A673 (cell line): ENCODE measurements at regions not wholly inside any gene's neighbourhood (a gene's known extent, or its start where the extent isn't known, plus 50 kb on each side); places are given as distances from the start of the nearest gene placed in this dataset.

Experiments used
- BruUV-seq: library from RNA; stranded (reverse); fragments of 400-500 nt; replicated peaks from 2 replicates; lab custom pipeline; 2021; lab: Mats Ljungman, UMichigan
- CTCF ChIA-PET: fragments of 300-600 bp; sonication (Branson Sonifier 250); formaldehyde crosslinking; loops from one replicate; lab custom pipeline; 2022; ENCODE audit warnings: antibody characterized with exemption; lab: Charles Lee
- POLR2A ChIA-PET: fragments of 300-600 bp; sonication (Branson Sonifier 250); formaldehyde crosslinking; loops from one replicate; lab custom pipeline; 2022; ENCODE audit warnings: antibody characterized with exemption; ENCODE audit not compliant: low non-redundant PET; lab: Charles Lee
- DNase-seq: peaks from one replicate; pipeline ENCODE4 v3.0.0-alpha.2; 2015; ENCODE audit warnings: low spot score
- H3K27ac ChIP-seq: fragments of 200-600 bp; sonication (generic); 2 replicates; pipeline ENCODE4 v1.5.1; 2016; ENCODE audit warnings: mixed run types, low read depth, mild to moderate bottlenecking, mixed read lengths, antibody characterized with exemption, low read length; ENCODE audit not compliant: poor library complexity, severe bottlenecking
- H3K27me3 ChIP-seq: fragments of 200-600 bp; sonication (generic); replicated peaks from 2 replicates; pipeline ENCODE4 v1.6.1; 2017; ENCODE audit warnings: mixed run types, low read depth, mild to moderate bottlenecking, mixed read lengths, antibody characterized with exemption, low read length; ENCODE audit not compliant: insufficient read depth, poor library complexity
- H3K36me3 ChIP-seq: fragments of 200-600 bp; sonication (generic); 2 replicates; pipeline ENCODE4 v1.6.1; 2016; ENCODE audit warnings: mixed run types, mild to moderate bottlenecking, mixed read lengths, antibody characterized with exemption, low read length; ENCODE audit not compliant: insufficient read depth, poor library complexity, severe bottlenecking
- H3K4me1 ChIP-seq: fragments of 200-600 bp; sonication (generic); 2 replicates; pipeline ENCODE4 v1.6.1; 2017; ENCODE audit warnings: mixed run types, mild to moderate bottlenecking, mixed read lengths, antibody characterized with exemption, low read length; ENCODE audit not compliant: insufficient read depth, poor library complexity, severe bottlenecking
- H3K4me3 ChIP-seq: fragments of 200-600 bp; sonication (generic); 2 replicates; pipeline ENCODE4 v1.5.1; 2016; ENCODE audit warnings: low read depth, mixed run types, mild to moderate bottlenecking, mixed read lengths, low read length; ENCODE audit not compliant: poor library complexity, severe bottlenecking
- H3K9me3 ChIP-seq: fragments of 200-600 bp; sonication (generic); 2 replicates; pipeline ENCODE4 v1.6.1; 2016; ENCODE audit warnings: mixed run types, low read depth, mild to moderate bottlenecking, mixed read lengths, antibody characterized with exemption, low read length; ENCODE audit not compliant: poor library complexity, severe bottlenecking
- CTCF ChIP-seq: fragments of 300-800, 200-600 bp; sonication (generic); conservative IDR thresholded peaks from 2 replicates; pipeline ENCODE4 v1.5.1; 2017; ENCODE audit warnings: low read depth, mild to moderate bottlenecking, antibody characterized with exemption, low read length, moderate library complexity, mixed read lengths
- EZH2 ChIP-seq: fragments of 200-600 bp; sonication (generic); IDR thresholded peaks from 2 replicates; pipeline ENCODE4 v1.6.1; 2017; ENCODE audit warnings: borderline replicate concordance, low read depth, mild to moderate bottlenecking, mixed read lengths, antibody characterized with exemption, low read length; ENCODE audit not compliant: poor library complexity, severe bottlenecking
- intact Hi-C: fragments of 100-400 bp; cut with micrococcal nuclease; formaldehyde crosslinking; loops from one replicate; pipeline ENCODE4 v1.10.0; 2022; ENCODE audit not compliant: unreplicated experiment

GRCh38 chr12:90166012-90166411 lies 457.4 kb upstream of the ATP2B1 start:
- Histone ChIP-seq H3K4me1 (no peaks in the 10 kb centered on the region), H3K27ac (no peak overlapping the region), H3K36me3 (no peaks in the 10 kb centered on the region), H3K9me3 (no peaks in the 10 kb centered on the region), H3K27me3 (no peaks in the 10 kb centered on the region), H3K4me3 (no peak overlapping the region)
- ChIA-PET POLR2A (interaction anchor here (0.6 kb wide), 1 partner anchor 9 kb away, joined by 4 read pairs; no protein-coding TSS in a partner anchor), CTCF (no interaction called here)
- DNase-seq = no peak
- TF ChIP-seq EZH2 = no peak
- no peak for TF ChIP-seq CTCF
- intact Hi-C loops = no loop called here
- no TSS peak for BruUV-seq

- no TSS peak for BruUV-seq
- DNase-seq = peak; percentile 9
- TF ChIP-seq EZH2 = no peak
- TF ChIP-seq CTCF = peak; percentile 26; the same call in 1 of the 2 replicates
Measured at GRCh38 chr12:90163975-90164374, 455.3 kb upstream of the ATP2B1 start.

GRCh38 chr12:90153827-90154226 lies 445.2 kb upstream of the ATP2B1 start:
- Histone ChIP-seq H3K36me3 (no peaks in the 10 kb centered on the region), H3K27me3 (no peaks in the 10 kb centered on the region), H3K4me3 (no peak overlapping the region), H3K9me3 (no peaks in the 10 kb centered on the region), H3K4me1 (no peaks in the 10 kb centered on the region), H3K27ac (no peak overlapping the region)
- intact Hi-C loops = no loop called here
- DNase-seq = no peak
- no TSS peak for BruUV-seq
- POLR2A ChIA-PET = no interaction called here
- TF ChIP-seq EZH2 (no peak), CTCF (no peak)
- CTCF ChIA-PET = no interaction called here

More at GRCh38 chr12:90163975-90164374, 455.3 kb upstream of the ATP2B1 start:
- H3K9me3 ChIP-seq = no peaks in the 10 kb centered on the region
- H3K4me3 ChIP-seq = no peak overlapping the region
- no peaks in the 10 kb centered on the region for H3K4me1 ChIP-seq
- no peak overlapping the region for H3K27ac ChIP-seq
- POLR2A ChIA-PET = no interaction called here
- H3K27me3 ChIP-seq = no peaks in the 10 kb centered on the region
- CTCF ChIA-PET = interaction anchor here (0.6 kb wide), 1 partner anchor 172 kb away, joined by 4 read pairs; no protein-coding TSS in a partner anchor
- H3K36me3 ChIP-seq = no peaks in the 10 kb centered on the region
- intact Hi-C loops = no loop called here
